DMS53 treated with DMSO at 0.1 percent for 48 hours (cell line): ENCODE measurements at regions not wholly inside any gene's neighbourhood (a gene's known extent, or its start where the extent isn't known, plus 50 kb on each side); places are given as distances from the start of the nearest gene placed in this dataset.

Experiments used
- DNase-seq: peaks from one replicate; lab custom pipeline; 2025; ENCODE audit not compliant: unreplicated experiment; lab: John Stamatoyannopoulos, UW

- DNase-seq, result peak; percentile 83
Measured at GRCh38 chr1:76759950-76760349, 107.3 kb upstream of the ST6GALNAC5 start.

- no peak for DNase-seq
Measured at GRCh38 chr1:76763738-76764137, 103.5 kb upstream of the ST6GALNAC5 start.

- DNase-seq, result peak; percentile 32
Measured at GRCh38 chr1:76764638-76765454, 102.4 kb upstream of the ST6GALNAC5 start.

GRCh38 chr1:76766381-76766780, 100.9 kb upstream of the ST6GALNAC5 start:
- no peak for DNase-seq

GRCh38 chr1:76769911-76770310, 97.4 kb upstream of the ST6GALNAC5 start:
- no peak for DNase-seq

GRCh38 chr1:76770979-76771378, 96.3 kb upstream of the ST6GALNAC5 start:
- DNase-seq, result no peak

GRCh38 chr1:76781447-76781846, 85.8 kb upstream of the ST6GALNAC5 start:
- no peak for DNase-seq

GRCh38 chr1:76782809-76783208, 84.5 kb upstream of the ST6GALNAC5 start:
- DNase-seq, result no peak

- no peak for DNase-seq
Measured at GRCh38 chr1:76784502-76784901, 82.8 kb upstream of the ST6GALNAC5 start.

- peak; percentile 17 for DNase-seq
Measured at GRCh38 chr1:76786222-76786621, 81.1 kb upstream of the ST6GALNAC5 start.

GRCh38 chr1:76793594-76793993, 73.7 kb upstream of the ST6GALNAC5 start:
- no peak for DNase-seq

GRCh38 chr1:76799700-76800099, 67.6 kb upstream of the ST6GALNAC5 start:
- no peak for DNase-seq

- no peak for DNase-seq
Measured at GRCh38 chr1:76802094-76802493, 65.2 kb upstream of the ST6GALNAC5 start.

- DNase-seq, result no peak
Measured at GRCh38 chr1:76807543-76808260, 59.6 kb upstream of the ST6GALNAC5 start.
